NCI-H526 treated with DMSO at 0.1 percent for 48 hours (cell line): ENCODE measurements at regions not wholly inside any gene's neighbourhood (a gene's known extent, or its start where the extent isn't known, plus 50 kb on each side); places are given as distances from the start of the nearest gene placed in this dataset.

ENCODE experiments used
- DNase-seq: peaks from one replicate; lab custom pipeline; 2025; lab: John Stamatoyannopoulos, UW

DNA sequence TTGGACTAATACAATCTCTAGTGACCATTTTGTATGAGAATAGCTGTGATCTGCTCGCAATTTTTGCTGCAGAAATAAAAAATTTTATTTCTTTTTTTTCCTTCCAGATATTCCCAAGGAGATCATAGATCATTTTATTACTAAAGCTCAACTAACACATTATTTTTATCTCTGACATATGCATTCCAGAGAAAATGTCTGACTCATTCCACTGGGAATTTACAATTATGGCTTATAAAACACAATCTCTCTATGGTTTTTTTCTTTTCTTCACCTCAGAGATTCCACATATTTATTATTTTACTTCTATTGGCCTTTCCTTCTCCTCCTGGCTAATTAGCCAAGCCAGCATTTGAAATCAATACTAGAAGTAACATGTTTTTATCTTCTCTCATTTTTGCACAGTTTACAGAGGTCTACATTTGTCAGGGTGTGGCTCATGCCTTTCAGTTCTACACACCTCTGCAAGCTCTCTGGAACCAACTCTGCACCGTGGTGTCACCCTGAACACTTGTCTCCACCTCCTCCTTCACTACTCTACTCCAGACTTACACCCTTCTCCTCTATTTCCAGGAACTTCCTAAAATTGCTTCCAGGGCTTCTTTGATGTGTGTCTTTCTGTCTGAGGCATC, 59.8 kb upstream of the GPM6A start:
- DNase-seq = no peak

DNA sequence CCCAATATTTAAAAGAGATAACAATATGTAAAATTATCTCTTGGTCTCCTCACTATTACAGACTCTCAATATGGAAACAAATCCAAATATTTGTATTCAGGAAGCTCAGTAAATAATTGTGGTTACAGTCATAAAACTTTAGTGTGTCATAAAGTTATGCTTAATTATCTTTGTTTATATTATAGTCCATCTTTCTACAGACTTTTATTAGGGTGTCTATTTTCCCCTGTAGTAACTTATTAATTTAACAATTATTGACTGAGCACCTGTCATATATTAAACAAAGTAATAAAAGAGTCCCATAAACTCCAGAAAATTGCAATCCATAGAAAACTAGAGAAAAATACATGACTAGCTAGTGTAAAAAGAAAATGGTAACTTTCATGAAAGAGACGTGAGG, 61.6 kb upstream of the GPM6A start:
- no peak for DNase-seq

DNA sequence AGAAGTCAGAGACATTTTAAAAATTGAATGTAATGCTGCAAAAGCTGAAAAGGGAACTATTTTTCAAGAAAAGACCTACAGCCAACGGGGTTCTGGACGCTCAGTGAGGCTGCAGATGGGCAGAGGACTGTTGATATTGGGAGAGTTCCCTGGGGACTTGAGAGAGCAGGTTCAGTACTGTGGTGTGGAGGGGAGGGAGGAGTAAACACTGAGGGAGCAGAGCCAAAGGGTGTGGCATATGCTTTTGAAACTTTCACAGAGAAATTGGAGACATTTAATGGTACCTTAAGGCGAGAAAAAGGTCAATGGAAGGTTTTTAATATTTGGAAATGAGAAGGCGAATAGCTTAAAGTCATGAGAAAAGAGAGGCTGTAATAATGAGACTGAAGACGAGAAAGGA, 62.2 kb upstream of the GPM6A start:
- DNase-seq = peak; percentile 26

DNA sequence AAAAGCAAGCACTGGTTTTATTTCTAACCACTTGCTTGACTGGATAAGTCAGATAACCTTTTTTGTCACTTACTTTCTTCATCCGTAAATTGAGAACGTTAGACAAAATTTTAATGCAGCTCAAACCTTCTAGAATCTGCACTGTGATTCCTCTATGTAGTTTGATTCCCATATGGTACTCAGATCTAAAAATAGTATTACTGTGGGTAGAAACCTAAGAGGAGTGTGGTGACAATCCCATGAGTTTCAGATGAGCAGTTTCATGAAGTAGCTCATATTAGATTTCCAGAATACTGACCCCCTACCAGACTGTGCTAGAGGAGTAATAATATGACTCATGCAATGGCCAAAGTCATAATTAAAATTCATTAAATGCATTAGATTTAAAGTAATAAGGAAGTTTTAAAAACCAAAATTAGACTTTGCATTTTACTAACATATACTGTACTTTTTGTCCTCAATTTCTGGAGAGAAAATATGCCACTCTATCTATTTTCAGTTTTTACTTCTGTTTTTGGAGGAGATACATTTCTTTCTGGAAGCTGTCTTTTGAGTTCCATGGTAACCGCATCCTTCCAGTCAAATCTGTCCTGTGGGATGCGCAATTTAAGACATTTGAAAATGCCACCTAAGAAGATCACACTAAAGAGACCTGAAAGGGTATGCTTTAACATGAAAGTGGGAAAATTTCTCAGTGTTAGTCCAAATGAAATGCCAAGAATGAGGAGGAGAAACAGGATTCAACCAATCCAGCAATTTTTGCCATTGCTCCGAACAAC, 64.1 kb upstream of the GPM6A start:
- DNase-seq = no peak

DNA sequence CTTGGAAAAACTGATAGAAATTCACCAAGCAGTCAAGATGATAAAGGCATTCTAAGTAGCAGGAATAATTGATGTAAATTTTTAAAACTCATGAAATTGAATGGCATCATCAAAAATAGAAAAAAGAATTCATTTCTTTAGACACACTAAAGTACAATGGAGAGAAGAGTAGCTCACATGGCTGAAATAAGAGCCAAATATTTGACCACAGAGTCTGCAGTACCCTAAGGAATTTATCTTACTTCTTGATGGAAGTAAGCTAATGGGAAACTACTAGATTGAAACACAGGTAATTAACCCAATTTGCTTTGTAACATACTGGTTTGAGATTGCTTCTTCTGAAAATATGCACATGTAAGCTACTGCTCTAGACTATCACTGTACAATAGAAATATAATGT, 70.8 kb upstream of the GPM6A start:
- no peak for DNase-seq

DNA sequence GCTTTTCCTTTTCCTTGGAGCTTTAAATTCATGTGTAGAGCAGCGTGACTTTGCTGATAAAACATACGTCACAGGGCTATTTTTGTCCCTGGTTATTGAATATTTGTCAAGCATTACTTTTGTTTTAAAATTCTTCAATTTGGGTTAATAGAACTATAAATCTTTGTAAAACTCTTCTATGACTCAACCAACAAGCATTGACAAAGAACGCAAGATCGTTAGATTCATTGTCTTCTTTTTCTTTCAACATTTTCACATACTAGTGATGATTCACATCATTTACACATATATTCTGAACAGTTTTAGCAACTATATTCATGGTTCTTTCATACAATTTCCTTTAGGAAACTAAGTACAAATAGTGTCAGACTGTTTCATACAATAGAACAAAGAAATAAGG, 72.0 kb upstream of the GPM6A start:
- no peak for DNase-seq

DNA sequence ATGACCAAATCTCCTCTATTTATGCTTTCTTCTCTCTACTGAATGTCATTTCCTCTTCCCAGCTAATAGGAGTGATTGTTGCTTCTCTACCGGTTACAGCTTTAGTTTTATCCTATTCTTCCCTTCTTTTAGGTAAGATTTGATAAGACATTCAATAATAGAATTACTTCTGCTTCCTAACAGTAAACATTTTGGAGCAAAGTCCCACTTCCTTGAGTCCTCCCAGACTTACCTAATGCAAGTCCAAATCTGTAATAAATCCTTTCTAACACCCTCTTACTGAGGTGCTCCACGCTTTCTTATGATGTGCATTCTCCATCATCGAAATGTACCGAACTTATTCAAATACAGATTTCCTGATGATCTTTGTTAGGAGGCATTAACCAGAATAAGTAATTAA, 79.2 kb upstream of the GPM6A start:
- DNase-seq = no peak

DNA sequence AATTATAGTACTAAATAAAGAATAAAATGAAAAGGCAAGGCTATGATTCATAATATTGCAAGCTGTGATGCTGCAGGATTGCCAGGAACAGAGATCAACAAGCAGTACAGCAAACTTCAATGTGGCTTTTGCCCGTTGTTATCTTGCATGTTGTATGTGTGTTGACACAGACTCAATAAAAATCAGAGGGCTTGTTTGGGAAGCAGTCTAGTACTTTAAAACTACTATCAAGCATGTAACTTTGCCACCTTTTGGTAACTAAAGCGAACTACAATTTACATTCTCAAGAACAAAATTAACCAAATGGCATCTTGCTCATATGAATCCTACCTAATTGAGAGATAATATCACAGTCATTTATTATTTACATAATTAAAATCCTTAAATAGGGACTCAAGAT, 79.8 kb upstream of the GPM6A start:
- DNase-seq = peak; percentile 58

DNA sequence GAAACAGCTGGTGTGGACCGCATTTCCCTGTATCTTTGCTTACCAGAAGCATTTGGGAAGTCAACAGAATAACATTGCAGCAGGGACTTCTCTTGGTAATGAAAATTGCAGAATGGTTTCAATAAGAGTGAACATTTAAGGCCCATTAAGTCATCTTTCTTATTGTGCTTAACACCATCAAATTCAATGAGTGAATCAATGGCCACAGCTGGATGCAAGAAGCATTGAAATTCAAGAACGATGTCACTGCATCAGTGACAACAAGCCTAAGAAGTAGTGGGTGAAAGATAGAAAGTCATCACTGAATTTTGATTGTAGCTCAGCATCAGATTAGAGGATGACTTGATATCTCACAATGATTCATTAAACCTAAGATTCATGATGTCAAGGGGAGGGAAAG, 93.9 kb upstream of the GPM6A start:
- no peak for DNase-seq

DNA sequence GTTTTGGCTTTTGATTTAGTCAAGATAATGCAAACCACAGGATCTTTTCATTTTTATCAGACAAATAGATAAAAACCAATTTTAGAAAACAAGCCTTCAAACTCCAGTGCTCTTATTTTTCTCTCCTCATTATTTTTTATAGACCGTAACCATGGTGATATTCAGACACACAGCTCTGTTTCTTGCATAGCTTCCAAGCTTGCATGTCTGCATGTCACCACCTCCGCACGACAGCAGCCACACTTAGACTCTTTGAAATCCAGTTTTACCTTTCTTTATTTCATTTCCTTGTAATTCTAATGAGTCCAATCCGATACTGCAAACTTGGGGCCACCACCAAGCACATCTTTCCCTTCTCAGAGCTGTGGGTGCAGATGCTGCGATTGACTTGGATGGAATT, 94.3 kb upstream of the GPM6A start:
- DNase-seq = no peak

DNA sequence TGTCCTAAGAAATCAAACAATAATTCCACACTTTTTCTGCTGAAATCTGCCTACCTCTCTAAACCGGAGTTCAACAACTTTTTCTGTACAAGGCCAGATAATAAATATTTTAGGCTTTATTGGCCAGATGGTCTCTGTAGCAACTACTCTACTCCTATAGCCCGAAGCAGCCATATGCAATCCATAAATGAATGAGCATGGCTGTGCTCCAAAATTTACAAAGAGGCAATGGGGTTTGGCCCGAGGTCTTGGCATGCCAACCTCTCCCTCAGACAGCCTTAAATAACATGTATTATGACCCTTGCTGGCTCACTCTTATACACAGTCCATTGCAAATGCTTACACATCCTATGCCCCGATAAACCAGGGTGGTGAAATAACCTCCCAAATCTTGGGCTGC, 98.6 kb upstream of the GPM6A start:
- DNase-seq = no peak

DNA sequence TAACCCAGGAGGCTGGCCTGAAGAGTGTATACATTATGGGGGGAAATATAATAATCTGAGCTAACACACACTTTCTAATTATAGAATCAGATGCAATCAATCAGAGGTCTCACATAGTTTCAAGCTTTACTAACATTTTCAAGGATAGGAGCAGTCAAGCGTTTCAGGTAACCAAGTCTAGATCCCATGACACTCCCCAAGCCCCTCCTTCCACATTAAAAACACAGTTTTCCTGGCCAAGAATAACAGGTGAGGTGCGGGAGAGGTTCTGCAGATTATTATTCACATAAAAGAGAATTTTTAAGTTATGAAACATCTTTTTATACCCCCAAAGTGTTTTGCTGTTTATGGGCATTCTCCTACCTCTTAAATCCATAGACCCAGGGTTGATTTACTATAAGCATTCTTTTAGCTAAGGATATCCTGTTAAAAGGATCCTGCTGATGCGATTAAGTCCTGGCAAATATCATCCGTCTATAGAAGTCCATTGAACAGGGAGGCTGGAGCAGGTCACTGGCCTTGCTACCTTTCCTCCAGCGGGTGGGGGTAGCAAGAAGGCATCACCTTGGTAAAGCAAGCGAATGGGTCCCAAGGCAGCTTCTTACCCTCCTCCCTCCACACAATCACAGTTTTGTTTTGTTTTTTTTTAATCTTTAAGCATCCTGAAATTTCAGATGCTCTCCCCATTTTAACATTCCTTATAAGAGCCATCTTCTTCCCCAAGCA, 104.7 kb upstream of the GPM6A start:
- no peak for DNase-seq

DNA sequence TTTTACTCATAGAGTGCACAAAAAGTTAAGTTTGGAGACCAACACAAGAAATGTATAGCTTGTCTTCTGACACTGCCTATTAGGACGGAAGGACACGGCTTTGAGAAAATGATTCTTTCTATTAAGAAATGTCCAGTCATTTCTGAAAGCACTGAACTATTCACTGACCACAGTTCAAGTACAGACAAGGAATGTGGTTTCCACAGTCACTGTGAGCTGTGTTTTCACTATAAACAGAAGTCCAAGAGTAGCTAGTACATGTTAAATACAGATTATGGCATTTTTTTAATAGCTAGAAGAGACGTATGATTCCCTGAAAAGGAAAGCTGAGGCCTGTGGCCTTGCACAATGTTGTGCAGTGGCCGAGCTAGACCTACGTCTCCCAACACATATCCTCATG, 115.1 kb upstream of the GPM6A start:
- no peak for DNase-seq

DNA sequence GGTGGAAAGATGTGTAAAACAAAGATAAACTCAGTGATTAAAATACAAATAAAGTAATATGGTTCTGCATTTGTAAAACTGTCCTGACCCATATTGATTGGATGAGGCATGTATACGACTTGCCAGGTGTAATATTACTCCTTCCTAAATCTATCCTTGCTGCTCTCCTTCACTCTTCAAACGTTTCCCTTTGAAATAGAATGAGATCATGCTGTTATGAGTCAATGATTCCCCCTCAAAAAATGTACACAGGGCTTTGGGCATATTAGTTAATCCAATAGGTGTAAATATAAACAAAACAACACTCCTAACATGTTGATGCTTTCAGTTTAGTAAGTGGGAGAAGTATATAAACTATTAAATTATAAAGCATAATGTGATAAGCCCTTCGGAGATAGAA, 117.4 kb upstream of the GPM6A start:
- no peak for DNase-seq

DNA sequence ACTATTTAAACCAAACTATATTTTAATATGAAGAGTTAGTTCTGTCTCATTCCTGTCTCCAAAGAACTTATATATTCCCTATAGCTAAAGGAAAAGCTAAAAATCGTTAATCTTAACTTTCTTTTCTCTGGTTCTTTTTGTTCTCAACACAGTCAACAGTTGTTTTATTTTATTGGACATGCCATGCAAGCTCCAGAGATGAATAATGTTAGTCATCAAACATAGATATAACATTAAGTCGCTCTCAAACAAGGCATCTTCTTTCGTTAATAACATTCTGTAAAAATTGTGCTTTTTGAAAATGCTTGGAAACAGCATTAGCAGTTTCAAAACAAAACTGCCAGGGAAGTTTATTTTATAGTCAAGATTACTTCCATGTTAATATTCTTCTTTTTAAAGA, 117.9 kb upstream of the GPM6A start:
- DNase-seq = no peak

DNA sequence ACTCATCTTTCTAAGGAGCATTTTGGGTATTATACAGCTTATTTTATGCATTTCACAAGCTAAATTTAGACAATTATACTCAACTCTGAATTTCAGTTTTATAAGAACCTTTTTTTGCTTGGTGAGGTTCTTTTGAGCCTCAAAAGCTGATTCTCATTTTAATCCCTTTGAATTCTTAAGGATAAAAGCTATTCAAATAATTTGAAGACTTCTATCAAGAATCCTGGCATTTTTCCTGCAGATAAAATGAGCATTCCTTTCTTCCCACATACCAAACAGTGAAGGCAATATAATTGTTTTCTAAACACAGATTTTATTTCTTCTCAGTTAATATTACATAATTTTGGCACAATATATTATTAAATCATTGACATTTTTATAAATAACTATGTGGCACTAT, 118.4 kb upstream of the GPM6A start:
- no peak for DNase-seq

DNA sequence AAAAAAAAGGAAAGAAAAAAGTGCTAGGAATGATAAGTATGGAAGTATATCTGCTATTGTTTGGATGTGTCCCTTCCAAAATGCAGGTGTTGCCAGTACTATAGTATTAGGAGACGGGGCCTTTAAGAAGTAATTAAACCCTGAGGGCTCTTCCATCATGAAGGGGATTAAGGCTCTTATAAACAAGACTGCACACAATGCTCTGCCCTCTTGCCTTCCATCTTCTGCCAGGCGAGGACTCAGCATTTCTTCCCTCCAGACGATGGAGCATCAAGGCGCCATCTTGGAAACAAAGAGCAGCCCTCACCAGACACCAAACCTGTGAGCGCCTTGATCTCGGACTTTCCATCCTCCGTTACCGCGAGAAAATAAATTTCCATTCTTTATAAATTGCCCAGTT, 120.1 kb upstream of the GPM6A start:
- no peak for DNase-seq

DNA sequence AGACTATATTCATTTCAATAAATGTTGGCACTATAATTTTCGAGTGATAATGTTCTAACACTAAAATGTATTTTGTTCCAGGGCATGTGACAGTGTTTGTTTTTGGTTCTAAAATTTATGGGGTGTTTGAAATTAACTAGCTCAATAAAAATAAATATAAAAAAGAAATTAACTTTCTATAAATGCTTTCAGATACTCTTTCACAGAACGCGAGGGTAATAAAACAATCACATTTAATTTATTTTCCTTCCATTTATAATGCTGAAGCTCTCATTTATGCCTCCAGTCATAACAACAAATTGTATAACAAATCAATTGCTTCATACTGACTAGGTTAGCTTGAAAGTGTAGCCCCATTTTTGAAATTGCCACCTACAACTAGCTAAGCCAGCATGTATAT, 122.4 kb upstream of the GPM6A start:
- no peak for DNase-seq

DNA sequence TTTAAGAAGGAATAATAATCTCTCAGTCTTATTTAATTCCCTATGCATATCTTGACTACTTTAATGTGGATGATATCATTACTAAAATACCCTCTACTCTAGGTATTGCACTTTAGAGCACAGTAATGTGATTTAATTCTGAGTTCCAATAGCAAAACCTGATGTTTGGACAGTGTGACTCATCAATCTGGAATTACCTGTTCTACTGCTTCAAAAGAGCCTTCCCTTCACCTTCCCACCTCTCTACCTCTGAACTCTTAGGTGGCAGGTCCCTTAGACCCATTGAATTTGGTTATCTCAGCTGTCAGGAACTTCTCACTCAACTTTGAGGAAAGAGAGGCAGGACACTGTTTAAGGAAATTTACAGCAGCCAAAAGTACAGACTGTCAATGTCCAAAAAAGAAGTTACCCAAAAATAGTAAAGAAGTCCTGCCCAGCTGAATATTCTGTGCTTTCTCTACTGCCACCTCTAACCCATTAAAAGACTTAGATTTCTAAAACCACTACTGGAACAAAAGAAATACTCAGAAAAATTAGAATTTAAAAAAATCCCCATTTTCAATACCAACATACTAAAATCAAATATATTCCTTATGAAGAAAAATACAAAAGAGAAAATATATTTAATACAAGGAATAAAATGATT, 123.1 kb upstream of the GPM6A start:
- no peak for DNase-seq

DNA sequence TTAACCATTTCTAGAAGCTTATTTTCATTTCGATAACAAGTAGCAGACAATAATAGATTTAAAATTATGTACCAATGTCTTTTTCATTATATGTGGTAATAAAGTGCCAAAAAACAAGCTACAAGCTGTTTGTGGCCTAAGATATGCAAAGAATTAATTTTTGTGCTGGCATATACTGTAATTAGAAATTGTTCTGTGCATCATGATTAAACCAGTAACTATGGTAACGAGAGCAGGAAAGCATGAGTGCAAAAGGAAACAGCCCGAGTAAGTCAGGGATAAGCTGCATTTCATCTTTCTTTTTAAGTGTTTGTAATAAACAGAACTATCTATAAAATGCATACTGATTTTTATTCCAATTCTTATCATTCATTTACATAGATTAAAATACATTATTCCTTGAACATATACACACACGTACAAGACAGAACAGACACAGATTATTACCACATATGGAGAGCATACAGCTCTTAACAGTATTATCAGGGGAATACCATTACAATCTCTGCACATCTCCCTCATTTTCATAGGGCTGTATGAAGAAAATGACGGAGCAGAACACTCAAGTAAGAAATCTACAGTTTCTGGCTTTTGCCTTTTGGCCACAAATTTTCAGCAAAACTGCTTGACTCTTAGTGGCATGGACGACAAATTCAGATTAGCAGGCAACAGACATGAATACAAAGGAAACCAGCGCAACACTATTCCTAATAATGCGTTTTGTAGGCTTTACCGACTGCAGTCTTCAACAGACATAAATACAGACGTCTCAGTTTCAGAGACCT, 121.3 kb upstream of the WDR17 start:
- no peak for DNase-seq

DNA sequence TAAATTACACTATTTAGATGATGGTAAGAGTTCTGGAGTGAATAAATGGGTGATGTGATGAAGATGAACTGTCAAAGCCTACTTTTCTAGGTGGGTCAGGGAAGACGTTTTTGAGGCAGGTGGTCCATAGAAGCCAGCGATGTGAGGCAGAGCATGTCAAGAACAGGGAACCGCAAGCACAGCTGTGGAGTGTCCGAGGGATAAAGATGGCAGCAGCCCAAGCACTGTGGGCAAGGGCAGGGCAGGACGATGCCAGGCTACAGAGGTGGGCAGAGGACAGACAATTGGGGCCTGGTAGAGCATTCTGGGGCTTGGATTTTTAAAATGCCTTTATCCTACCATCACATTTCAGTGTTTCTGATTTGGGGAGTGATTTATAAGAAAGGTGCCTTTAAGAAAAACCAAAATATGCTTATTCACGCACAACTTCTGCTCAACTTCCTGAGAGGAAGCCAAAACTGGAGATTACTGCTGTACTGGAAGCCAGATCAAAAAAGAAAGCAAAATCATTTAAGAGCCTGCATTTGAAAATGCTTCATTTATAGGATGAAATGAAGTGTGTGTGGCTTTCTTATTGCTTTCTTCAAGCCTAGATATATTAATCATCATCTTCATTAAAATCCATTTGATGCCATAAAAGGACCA, 119.0 kb upstream of the WDR17 start:
- DNase-seq = no peak
